ENCODE measurements at regions not wholly inside any gene's neighbourhood (a gene's known extent, or its start where the extent isn't known, plus 50 kb on each side); places are given as distances from the start of the nearest gene placed in this dataset.

GRCh38 chr7:26489906-26490639 is 198.4 kb downstream of the SNX10 start:
- DNase-seq, result no peak

- DNase-seq, result peak; percentile 16
Measured at GRCh38 chr7:26490640-26491624, 199.3 kb downstream of the SNX10 start.

- no peak for DNase-seq
Measured at GRCh38 chr7:26492816-26493215, 201.2 kb downstream of the SNX10 start.

- no peak for DNase-seq
Measured at GRCh38 chr7:26493737-26494428, 202.2 kb downstream of the SNX10 start.

- no peak for DNase-seq
Measured at GRCh38 chr7:26495569-26495968, 203.9 kb downstream of the SNX10 start.

- DNase-seq, result no peak
Measured at GRCh38 chr7:26497801-26498596, 206.3 kb downstream of the SNX10 start.

- DNase-seq, result no peak
Measured at GRCh38 chr7:26499315-26499897, 207.7 kb downstream of the SNX10 start.

- DNase-seq, result no peak
Measured at GRCh38 chr7:26500749-26501352, 209.2 kb downstream of the SNX10 start.

GRCh38 chr7:26504411-26505120 is 212.9 kb downstream of the SNX10 start:
- no peak for DNase-seq

- DNase-seq, result no peak
Measured at GRCh38 chr7:26506196-26506595, 214.5 kb downstream of the SNX10 start.

GRCh38 chr7:26507108-26507987 is 215.7 kb downstream of the SNX10 start:
- DNase-seq, result no peak

- DNase-seq, result no peak
Measured at GRCh38 chr7:26508481-26508880, 216.8 kb downstream of the SNX10 start.

GRCh38 chr7:26508917-26509316 is 217.3 kb downstream of the SNX10 start:
- peak; percentile 18 for DNase-seq

- no peak for DNase-seq
Measured at GRCh38 chr7:26510231-26510957, 218.7 kb downstream of the SNX10 start.

GRCh38 chr7:26511866-26512265 is 220.2 kb downstream of the SNX10 start:
- DNase-seq, result no peak

- DNase-seq, result no peak
Measured at GRCh38 chr7:26512737-26513136, 221.1 kb downstream of the SNX10 start.

- DNase-seq, result no peak
Measured at GRCh38 chr7:26513948-26514347, 222.3 kb downstream of the SNX10 start.

- DNase-seq, result no peak
Measured at GRCh38 chr7:26514633-26515032, 223.0 kb downstream of the SNX10 start.

GRCh38 chr7:26515314-26515842 is 223.7 kb downstream of the SNX10 start:
- no peak for DNase-seq
